Transverse colon (tissue), 4 donors: ENCODE measurements at regions not wholly inside any gene's neighbourhood (a gene's known extent, or its start where the extent isn't known, plus 50 kb on each side); places are given as distances from the start of the nearest gene placed in this dataset.

ENCODE experiments used
- CTCF ChIP-seq, 5 experiments: fragments of 200-600 bp in 3 of 5; fragments of 450-650 bp in 2 of 5; sonication (generic) in 3 of 5; IDR thresholded peaks; 1 replicate in 2 of 5; 2 replicates in 3 of 5; pipeline ENCODE4 v1.5.1; 2016 to 2017; ENCODE audit warnings: antibody characterized with exemption in 5 of 5, inconsistent platforms in 3 of 5, mild to moderate bottlenecking in 2 of 5, moderate library complexity in 1 of 5
- EP300 ChIP-seq: sonication (generic); formaldehyde crosslinking; IDR thresholded peaks from one replicate; pipeline ENCODE4 v1.6.1; 2017; ENCODE audit warnings: antibody characterized with exemption, low read depth
- POLR2AphosphoS5 ChIP-seq, 3 donors: sonication (generic); formaldehyde crosslinking; IDR thresholded peaks; one replicate each; pipeline ENCODE4 v1.6.1; 2016; ENCODE audit warnings: antibody characterized with exemption in 3 of 3

- TF ChIP-seq CTCF (IDR thresholded peaks at IDR 0.05) (no peak), EP300 (no peak), POLR2AphosphoS5 (IDR thresholded peaks at IDR 0.05) (no peak)
Observed at GRCh38 chr3:74009961-74010844, 385.5 kb upstream of the PDZRN3 start.
